HG02642 (cell line): ENCODE measurements at regions not wholly inside any gene's neighbourhood (a gene's known extent, or its start where the extent isn't known, plus 50 kb on each side); places are given as distances from the start of the nearest gene placed in this dataset.
"Not testable (repeated sequence)": the region's sequence is repeated elsewhere in the genome, so short reads cannot be mapped to it uniquely, and the experiment has no call there.

Source experiments
- ATAC-seq: cut with Tn5 transposase; IDR thresholded peaks from one replicate; pipeline ENCODE4 v1.9.1; 2021; ENCODE audit warnings: mild to moderate bottlenecking; ENCODE audit not compliant: unreplicated experiment, poor library complexity

GRCh38 chr21:39084979-39085729, 98.1 kb downstream of the PSMG1 start:
- ATAC-seq, result no peak

DNA sequence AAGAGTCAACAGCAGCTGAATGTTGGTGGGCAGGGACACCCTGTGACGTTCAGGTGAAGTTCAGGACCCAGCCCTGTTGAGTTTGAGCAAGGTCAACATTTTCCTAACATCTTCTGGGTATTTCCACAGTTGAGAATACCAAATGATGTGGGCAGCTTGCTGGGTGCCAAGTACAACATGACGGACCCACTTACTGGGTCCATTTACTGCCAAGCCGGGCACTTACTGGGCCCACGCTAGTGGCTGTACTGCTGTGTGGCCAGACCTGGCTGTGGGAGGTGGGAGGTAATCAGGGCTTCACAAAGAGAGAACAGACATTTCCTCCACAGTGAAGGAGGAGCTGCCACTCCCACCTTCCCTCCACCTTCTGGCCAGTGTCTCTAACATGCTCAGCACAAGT, 99.2 kb downstream of the PSMG1 start:
- no peak for ATAC-seq

GRCh38 chr21:39083377-39084008, 99.8 kb downstream of the PSMG1 start:
- no peak for ATAC-seq

- no peak for ATAC-seq
Measured at GRCh38 chr21:39082656-39083376, 100.4 kb downstream of the PSMG1 start.

DNA sequence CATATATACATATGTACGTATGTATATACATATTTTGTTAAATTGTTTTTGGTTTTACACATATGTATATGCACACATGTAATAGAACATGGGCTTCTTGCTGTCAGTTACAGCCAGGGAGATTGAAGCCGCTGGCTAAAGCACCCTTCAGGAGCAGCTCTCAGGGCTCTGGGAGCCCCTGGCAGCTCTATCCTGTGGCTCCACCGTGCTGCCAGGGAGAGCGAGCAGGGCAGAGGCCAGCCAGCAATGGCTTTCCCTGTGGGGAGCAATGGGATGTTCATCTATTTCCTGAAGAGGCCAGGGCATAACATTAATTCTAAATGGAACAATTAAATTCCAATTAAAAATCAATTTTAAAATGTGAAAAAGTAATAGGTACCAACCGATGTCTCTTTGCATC, 102.9 kb downstream of the PSMG1 start:
- no peak for ATAC-seq

DNA sequence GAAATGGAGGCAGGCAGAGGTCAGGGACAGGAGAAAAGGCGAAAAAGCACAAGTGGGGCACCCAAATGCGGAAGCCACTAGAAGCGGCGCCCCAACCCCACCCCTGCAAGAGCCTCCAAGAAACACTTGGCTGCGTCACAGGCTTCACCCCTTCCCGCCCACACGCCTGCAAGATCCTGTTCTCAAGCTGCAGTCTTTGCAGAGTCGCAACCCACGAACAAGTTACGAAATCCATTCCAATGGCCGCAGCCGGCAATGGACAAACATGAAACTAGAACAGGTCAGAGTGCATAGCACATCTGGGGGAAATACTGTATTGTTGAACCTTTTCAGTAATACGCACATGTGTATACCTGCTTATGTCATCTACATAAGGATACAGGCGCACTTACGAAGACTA, 103.6 kb downstream of the PSMG1 start:
- no peak for ATAC-seq

- ATAC-seq, result no peak
Measured at GRCh38 chr21:39078322-39079065, 104.8 kb downstream of the PSMG1 start.

GRCh38 chr21:39077876-39078275, 105.4 kb downstream of the PSMG1 start:
- ATAC-seq, result no peak

DNA sequence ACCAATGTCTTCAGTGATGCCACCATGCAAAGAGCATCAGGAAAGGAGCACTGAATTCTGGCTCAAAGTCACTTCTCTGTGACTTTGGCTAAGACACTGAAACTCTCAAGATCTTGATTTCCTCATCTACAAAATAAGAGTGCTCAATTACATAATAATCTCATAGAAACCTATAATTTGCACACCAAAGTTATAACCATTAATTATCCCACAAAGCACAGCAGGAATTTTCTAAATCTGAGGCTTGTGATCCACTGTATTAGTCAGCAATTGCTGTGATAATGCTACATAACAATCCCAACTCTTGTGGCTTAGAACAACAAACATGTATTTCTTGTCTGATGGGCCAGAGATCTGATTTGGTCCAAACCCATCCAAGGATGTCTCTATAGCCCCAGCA, 108.7 kb downstream of the PSMG1 start:
- no peak for ATAC-seq

- no peak for ATAC-seq
Measured at GRCh38 chr21:39073717-39074116, 109.5 kb downstream of the PSMG1 start.

DNA sequence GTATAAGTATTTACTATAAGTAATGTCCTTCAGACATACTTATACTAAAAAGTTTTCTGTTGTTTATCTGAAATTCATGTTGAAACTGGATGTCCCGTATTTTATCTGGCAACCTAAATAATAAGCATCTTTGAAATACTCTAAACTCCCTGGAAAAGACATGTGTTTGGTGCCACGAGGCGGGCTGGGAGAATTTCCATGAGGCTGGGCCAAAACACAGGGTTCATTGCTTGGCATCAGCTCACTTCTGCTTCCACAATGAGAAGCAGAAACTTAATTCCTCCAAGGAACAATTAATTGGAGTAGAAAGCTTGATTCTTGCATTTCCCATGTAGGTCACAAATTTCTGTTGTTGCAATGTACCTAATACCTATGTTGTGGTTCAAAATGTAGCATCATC, 110.2 kb downstream of the PSMG1 start:
- ATAC-seq, result no peak

DNA sequence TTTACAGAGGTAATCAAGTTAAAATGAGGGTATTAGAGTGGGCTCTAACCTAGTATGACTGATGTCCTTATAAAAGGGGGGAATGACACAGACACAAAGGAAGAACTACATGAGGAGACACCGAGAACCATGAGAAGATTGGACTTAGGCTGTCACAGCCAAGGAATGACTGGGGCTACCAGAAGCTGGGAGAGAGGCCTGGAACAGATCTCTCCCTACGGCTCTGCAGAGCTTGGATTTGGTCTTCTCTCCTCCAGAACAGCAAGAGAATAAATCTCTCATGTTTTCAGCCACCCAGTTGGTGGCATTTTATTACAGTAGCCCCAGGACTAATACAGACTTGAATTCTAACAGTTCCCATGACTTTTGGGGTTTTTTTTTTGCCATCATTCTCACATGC, 110.8 kb downstream of the PSMG1 start:
- ATAC-seq, result no peak

- no peak for ATAC-seq
Measured at GRCh38 chr21:39071623-39072214, 111.5 kb downstream of the PSMG1 start.

- not testable (repeated sequence) for ATAC-seq
Measured at GRCh38 chr21:39069856-39070255, 113.4 kb downstream of the PSMG1 start.

- no peak for ATAC-seq
Measured at GRCh38 chr21:39066829-39067780, 116.1 kb downstream of the PSMG1 start.

- ATAC-seq, result no peak
Measured at GRCh38 chr21:39065917-39066316, 117.3 kb downstream of the PSMG1 start.

- ATAC-seq, result no peak
Measured at GRCh38 chr21:39064325-39065012, 118.8 kb downstream of the PSMG1 start.

- ATAC-seq, result no peak
Measured at GRCh38 chr21:39063517-39063916, 119.7 kb downstream of the PSMG1 start.

- no peak for ATAC-seq
Measured at GRCh38 chr21:39062196-39062595, 121.1 kb downstream of the PSMG1 start.
